ENCODE measurements at regions not wholly inside any gene's neighbourhood (a gene's known extent, or its start where the extent isn't known, plus 50 kb on each side); places are given as distances from the start of the nearest gene placed in this dataset.

DNA sequence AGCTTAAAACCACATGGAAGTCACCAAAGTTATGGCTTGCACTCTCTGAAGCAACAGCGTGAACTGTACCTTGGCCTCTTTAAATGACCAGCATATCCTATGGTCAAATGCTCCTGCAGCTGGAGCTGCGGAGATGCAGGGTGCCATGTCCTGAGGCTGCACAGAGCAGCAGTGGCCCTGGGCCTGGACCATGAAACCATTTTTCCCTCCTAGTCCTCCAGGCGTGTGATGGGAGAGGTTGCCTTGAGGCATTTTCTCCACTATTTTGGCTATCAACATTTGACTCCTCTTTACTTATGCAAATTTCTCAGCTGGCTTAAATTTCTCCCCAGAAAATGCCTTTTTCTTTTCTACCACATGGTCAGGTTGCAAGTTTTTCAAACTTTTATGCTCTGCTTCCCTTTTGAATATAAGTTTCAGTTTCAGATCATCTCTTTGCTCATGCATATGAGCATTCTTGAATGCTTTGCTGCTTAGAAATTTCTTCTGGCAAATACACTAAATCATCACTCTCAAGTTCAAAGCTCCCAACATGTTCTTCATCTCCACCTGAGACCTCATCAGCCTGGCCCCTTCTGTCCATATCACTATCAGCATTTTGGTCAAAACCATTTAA lies 82.9 kb upstream of the TMEFF2 start:
- TF ChIP-seq PAX8 (IDR thresholded peaks at IDR 0.05) (no peak), POLR2AphosphoS5 (IDR thresholded peaks at IDR 0.05; ENCODE audit: low read length) (no peak)

Measured in GM12878 (cell line).